Neural crest cell (in vitro differentiated cells): ENCODE measurements at regions not wholly inside any gene's neighbourhood (a gene's known extent, or its start where the extent isn't known, plus 50 kb on each side); places are given as distances from the start of the nearest gene placed in this dataset.
"Not testable (repeated sequence)": the region's sequence is repeated elsewhere in the genome, so short reads cannot be mapped to it uniquely, and the experiment has no call there.

Source experiments
- DNase-seq: peaks from one replicate; pipeline ENCODE4 v3.0.0; 2021; ENCODE audit warnings: low read depth, mixed read lengths, low spot score
- H3K27ac Mint-ChIP-seq: one replicate; pipeline ENCODE4 v1.8.0; 2021; ENCODE audit warnings: mild to moderate bottlenecking, mixed read lengths; ENCODE audit not compliant: unreplicated experiment
- H3K27me3 Mint-ChIP-seq: 2 replicates; pipeline ENCODE4 v1.8.0; 2021; ENCODE audit warnings: low read depth, mild to moderate bottlenecking, mixed read lengths
- H3K36me3 Mint-ChIP-seq: 2 replicates; pipeline ENCODE4 v1.8.0; 2021; ENCODE audit warnings: low read depth, mild to moderate bottlenecking, mixed read lengths
- H3K4me1 Mint-ChIP-seq: 2 replicates; pipeline ENCODE4 v1.8.0; 2021; ENCODE audit warnings: mixed read lengths
- H3K4me3 Mint-ChIP-seq: one replicate; pipeline ENCODE4 v1.8.0; 2021; ENCODE audit warnings: mild to moderate bottlenecking, mixed read lengths
- H3K9me3 Mint-ChIP-seq: 2 replicates; pipeline ENCODE4 v1.8.0; 2021; ENCODE audit warnings: mixed read lengths
- TF ChIP-seq, protein P1 (sequence below): fragments of 200-600 bp; sonication (generic); conservative IDR thresholded peaks from 2 replicates; pipeline ENCODE4 v1.5.0; 2021; ENCODE audit warnings: antibody characterized with exemption, mild to moderate bottlenecking

GRCh38 chr9:81313877-81314276 is 375.5 kb downstream of the TLE1 start:
- H3K9me3 Mint-ChIP-seq = peaks cover 15% of the 10 kb centered on the region
- no peak overlapping the region for H3K27ac Mint-ChIP-seq
- no peaks in the 10 kb centered on the region for H3K27me3 Mint-ChIP-seq
- DNase-seq = no peak
- TF ChIP-seq, protein P1, sequence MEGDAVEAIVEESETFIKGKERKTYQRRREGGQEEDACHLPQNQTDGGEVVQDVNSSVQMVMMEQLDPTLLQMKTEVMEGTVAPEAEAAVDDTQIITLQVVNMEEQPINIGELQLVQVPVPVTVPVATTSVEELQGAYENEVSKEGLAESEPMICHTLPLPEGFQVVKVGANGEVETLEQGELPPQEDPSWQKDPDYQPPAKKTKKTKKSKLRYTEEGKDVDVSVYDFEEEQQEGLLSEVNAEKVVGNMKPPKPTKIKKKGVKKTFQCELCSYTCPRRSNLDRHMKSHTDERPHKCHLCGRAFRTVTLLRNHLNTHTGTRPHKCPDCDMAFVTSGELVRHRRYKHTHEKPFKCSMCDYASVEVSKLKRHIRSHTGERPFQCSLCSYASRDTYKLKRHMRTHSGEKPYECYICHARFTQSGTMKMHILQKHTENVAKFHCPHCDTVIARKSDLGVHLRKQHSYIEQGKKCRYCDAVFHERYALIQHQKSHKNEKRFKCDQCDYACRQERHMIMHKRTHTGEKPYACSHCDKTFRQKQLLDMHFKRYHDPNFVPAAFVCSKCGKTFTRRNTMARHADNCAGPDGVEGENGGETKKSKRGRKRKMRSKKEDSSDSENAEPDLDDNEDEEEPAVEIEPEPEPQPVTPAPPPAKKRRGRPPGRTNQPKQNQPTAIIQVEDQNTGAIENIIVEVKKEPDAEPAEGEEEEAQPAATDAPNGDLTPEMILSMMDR = no peak
- no peaks in the 10 kb centered on the region for H3K4me1 Mint-ChIP-seq
- peaks cover 4% of the 10 kb centered on the region for H3K36me3 Mint-ChIP-seq
- H3K4me3 Mint-ChIP-seq = no peak overlapping the region

- H3K27ac Mint-ChIP-seq = no peak overlapping the region
- no peaks in the 10 kb centered on the region for H3K4me1 Mint-ChIP-seq
- peaks cover 15% of the 10 kb centered on the region for H3K9me3 Mint-ChIP-seq
- TF ChIP-seq, protein P1 = no peak
- H3K4me3 Mint-ChIP-seq = no peak overlapping the region
- no peaks in the 10 kb centered on the region for H3K27me3 Mint-ChIP-seq
- H3K36me3 Mint-ChIP-seq = peaks cover 4% of the 10 kb centered on the region
- DNase-seq = no peak
Observed at GRCh38 chr9:81312346-81312745, 377.0 kb downstream of the TLE1 start.

DNA sequence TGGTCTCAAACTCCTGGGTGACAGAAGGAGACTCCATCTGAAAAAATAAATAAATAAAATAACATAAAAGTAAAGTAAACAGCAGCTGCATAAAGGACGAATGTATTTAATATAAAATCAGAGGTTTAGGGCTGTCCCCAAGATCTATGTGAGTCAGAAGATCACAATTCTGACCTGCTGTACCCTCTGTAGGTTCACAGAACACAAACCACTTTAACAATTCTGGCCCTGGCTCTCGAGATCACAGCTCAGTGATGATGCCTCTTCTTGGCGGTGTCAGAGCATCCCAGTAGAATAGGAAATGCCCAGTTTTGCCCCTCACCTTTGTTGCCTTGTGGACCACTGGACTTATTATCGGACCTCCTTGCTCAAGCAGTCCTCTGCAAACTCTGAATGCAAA is 380.9 kb downstream of the TLE1 start:
- no peak for DNase-seq
- Mint-ChIP-seq H3K27ac (no peak overlapping the region), H3K9me3 (peaks cover 11% of the 10 kb centered on the region), H3K4me3 (no peak overlapping the region), H3K27me3 (no peaks in the 10 kb centered on the region), H3K4me1 (no peaks in the 10 kb centered on the region), H3K36me3 (peaks cover 5% of the 10 kb centered on the region)
- TF ChIP-seq, protein P1 = no peak

GRCh38 chr9:81307791-81308190 is 381.6 kb downstream of the TLE1 start:
- H3K27ac Mint-ChIP-seq = peak overlapping the region; percentile 14
- H3K4me3 Mint-ChIP-seq, H3K36me3 Mint-ChIP-seq, H3K27me3 Mint-ChIP-seq, DNase-seq, H3K4me1 Mint-ChIP-seq: not testable (repeated sequence)
- H3K9me3 Mint-ChIP-seq = peaks cover 12% of the 10 kb centered on the region

- no peak overlapping the region for H3K27ac Mint-ChIP-seq
- TF ChIP-seq, protein P1 = no peak
- no peaks in the 10 kb centered on the region for H3K27me3 Mint-ChIP-seq
- peaks cover 9% of the 10 kb centered on the region for H3K36me3 Mint-ChIP-seq
- DNase-seq = no peak
- H3K9me3 Mint-ChIP-seq = peaks cover 15% of the 10 kb centered on the region
- no peak overlapping the region for H3K4me3 Mint-ChIP-seq
- no peaks in the 10 kb centered on the region for H3K4me1 Mint-ChIP-seq
Observed at GRCh38 chr9:81305561-81306182, 383.7 kb downstream of the TLE1 start.

DNA sequence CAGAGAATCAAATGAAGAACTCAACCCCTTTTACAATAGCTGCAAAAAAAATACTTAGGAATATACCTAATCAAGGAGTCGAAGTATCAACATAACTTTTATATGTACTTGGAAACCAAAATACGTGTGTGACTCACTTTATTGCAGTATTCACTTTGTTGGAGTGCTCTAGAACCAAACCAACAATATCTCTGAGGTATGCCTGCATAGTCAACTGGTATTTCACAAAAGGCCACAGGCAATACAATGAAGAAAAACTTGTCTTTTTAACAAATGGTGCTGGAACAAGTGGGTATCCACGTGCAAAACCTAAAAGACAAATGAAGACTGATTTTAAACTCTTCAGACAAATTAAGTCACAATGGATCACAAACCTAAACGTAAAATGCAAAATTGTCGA is 385.7 kb downstream of the TLE1 start:
- Mint-ChIP-seq H3K4me3 (no peak overlapping the region), H3K27ac (no peak overlapping the region)

More for the DNA sequence above, 385.7 kb downstream of the TLE1 start:
- Mint-ChIP-seq H3K9me3 (peaks cover 9% of the 10 kb centered on the region), H3K27me3 (no peaks in the 10 kb centered on the region), H3K4me1 (no peaks in the 10 kb centered on the region), H3K36me3 (peaks cover 8% of the 10 kb centered on the region)
- no peak for DNase-seq
- TF ChIP-seq, protein P1 = no peak
